ENCODE measurements at regions not wholly inside any gene's neighbourhood (a gene's known extent, or its start where the extent isn't known, plus 50 kb on each side); places are given as distances from the start of the nearest gene placed in this dataset.

GRCh38 chr2:41965173-41965908, 82.5 kb upstream of the PKDCC start:
- peaks cover 6% of the 10 kb centered on the region for H3K27me3 Mint-ChIP-seq (ENCODE audit: insufficient read depth)
- H3K4me3 Mint-ChIP-seq, result no peak overlapping the region
- intact Hi-C loops (cut with micrococcal nuclease), result no loop called here
- H3K4me1 Mint-ChIP-seq (ENCODE audit: low read depth), result no peaks in the 10 kb centered on the region
- no peaks in the 10 kb centered on the region for H3K36me3 Mint-ChIP-seq (ENCODE audit: low read depth)
- no peak overlapping the region for H3K27ac Mint-ChIP-seq
- no peaks in the 10 kb centered on the region for H3K9me3 Mint-ChIP-seq
- DNase-seq (ENCODE audit: low spot score), result no peak

- no peak for DNase-seq (ENCODE audit: low spot score)
- no peaks in the 10 kb centered on the region for H3K9me3 Mint-ChIP-seq
- H3K27me3 Mint-ChIP-seq (ENCODE audit: insufficient read depth), result peaks cover 6% of the 10 kb centered on the region
- H3K36me3 Mint-ChIP-seq (ENCODE audit: low read depth), result no peaks in the 10 kb centered on the region
- intact Hi-C loops (cut with micrococcal nuclease), result no loop called here
- H3K4me1 Mint-ChIP-seq (ENCODE audit: low read depth), result no peaks in the 10 kb centered on the region
- H3K27ac Mint-ChIP-seq, result no peak overlapping the region
- H3K4me3 Mint-ChIP-seq, result no peak overlapping the region
These were observed 81.9 kb upstream of the PKDCC start for GRCh38 chr2:41965909-41966295.

- Mint-ChIP-seq H3K4me1 (ENCODE audit: low read depth) (no peaks in the 10 kb centered on the region), H3K27me3 (ENCODE audit: insufficient read depth) (peaks cover 6% of the 10 kb centered on the region), H3K36me3 (ENCODE audit: low read depth) (no peaks in the 10 kb centered on the region), H3K27ac (no peak overlapping the region), H3K9me3 (no peaks in the 10 kb centered on the region), H3K4me3 (no peak overlapping the region)
- intact Hi-C loops (cut with micrococcal nuclease), result no loop called here
- DNase-seq (ENCODE audit: low spot score), result no peak
These were observed 81.4 kb upstream of the PKDCC start for GRCh38 chr2:41966431-41966893.

- Mint-ChIP-seq H3K27me3 (ENCODE audit: insufficient read depth) (peaks cover 6% of the 10 kb centered on the region), H3K27ac (no peak overlapping the region), H3K36me3 (ENCODE audit: low read depth) (no peaks in the 10 kb centered on the region), H3K9me3 (no peaks in the 10 kb centered on the region), H3K4me1 (ENCODE audit: low read depth) (no peaks in the 10 kb centered on the region), H3K4me3 (no peak overlapping the region)
- no peak for DNase-seq (ENCODE audit: low spot score)
- intact Hi-C loops (cut with micrococcal nuclease), result no loop called here
These were observed 80.9 kb upstream of the PKDCC start for GRCh38 chr2:41966920-41967319.

GRCh38 chr2:41967476-41968181, 80.2 kb upstream of the PKDCC start:
- intact Hi-C loops (cut with micrococcal nuclease), result no loop called here
- no peaks in the 10 kb centered on the region for H3K36me3 Mint-ChIP-seq (ENCODE audit: low read depth)
- no peak overlapping the region for H3K27ac Mint-ChIP-seq
- no peaks in the 10 kb centered on the region for H3K9me3 Mint-ChIP-seq
- DNase-seq (ENCODE audit: low spot score), result no peak
- H3K4me1 Mint-ChIP-seq (ENCODE audit: low read depth), result no peaks in the 10 kb centered on the region
- no peak overlapping the region for H3K4me3 Mint-ChIP-seq
- H3K27me3 Mint-ChIP-seq (ENCODE audit: insufficient read depth), result peaks cover 5% of the 10 kb centered on the region

GRCh38 chr2:41968182-41968578, 79.6 kb upstream of the PKDCC start:
- DNase-seq (ENCODE audit: low spot score), result no peak
- Mint-ChIP-seq H3K4me1 (ENCODE audit: low read depth) (no peaks in the 10 kb centered on the region), H3K27me3 (ENCODE audit: insufficient read depth) (peaks cover 3% of the 10 kb centered on the region), H3K27ac (no peak overlapping the region), H3K4me3 (no peak overlapping the region), H3K36me3 (ENCODE audit: low read depth) (no peaks in the 10 kb centered on the region), H3K9me3 (no peaks in the 10 kb centered on the region)
- intact Hi-C loops (cut with micrococcal nuclease), result no loop called here

- Mint-ChIP-seq H3K27me3 (ENCODE audit: insufficient read depth) (peaks cover 3% of the 10 kb centered on the region), H3K36me3 (ENCODE audit: low read depth) (no peaks in the 10 kb centered on the region), H3K4me1 (ENCODE audit: low read depth) (no peaks in the 10 kb centered on the region), H3K9me3 (no peaks in the 10 kb centered on the region), H3K4me3 (no peak overlapping the region), H3K27ac (no peak overlapping the region)
- intact Hi-C loops (cut with micrococcal nuclease), result no loop called here
- no peak for DNase-seq (ENCODE audit: low spot score)
These were observed 76.7 kb upstream of the PKDCC start for GRCh38 chr2:41970988-41971660.

GRCh38 chr2:41972179-41972578, 75.6 kb upstream of the PKDCC start:
- H3K27ac Mint-ChIP-seq, result no peak overlapping the region
- H3K4me1 Mint-ChIP-seq (ENCODE audit: low read depth), result no peaks in the 10 kb centered on the region
- peaks cover 3% of the 10 kb centered on the region for H3K27me3 Mint-ChIP-seq (ENCODE audit: insufficient read depth)
- no peak overlapping the region for H3K4me3 Mint-ChIP-seq
- H3K9me3 Mint-ChIP-seq, result no peaks in the 10 kb centered on the region
- intact Hi-C loops (cut with micrococcal nuclease), result no loop called here
- no peak for DNase-seq (ENCODE audit: low spot score)
- H3K36me3 Mint-ChIP-seq (ENCODE audit: low read depth), result no peaks in the 10 kb centered on the region

GRCh38 chr2:41972819-41973218, 75.0 kb upstream of the PKDCC start:
- DNase-seq (ENCODE audit: low spot score), result no peak
- intact Hi-C loops (cut with micrococcal nuclease), result no loop called here
- no peaks in the 10 kb centered on the region for H3K4me1 Mint-ChIP-seq (ENCODE audit: low read depth)
- H3K36me3 Mint-ChIP-seq (ENCODE audit: low read depth), result no peaks in the 10 kb centered on the region
- no peak overlapping the region for H3K27ac Mint-ChIP-seq
- H3K4me3 Mint-ChIP-seq, result no peak overlapping the region
- H3K9me3 Mint-ChIP-seq, result no peaks in the 10 kb centered on the region
- peaks cover 3% of the 10 kb centered on the region for H3K27me3 Mint-ChIP-seq (ENCODE audit: insufficient read depth)

GRCh38 chr2:41973871-41974270, 74.0 kb upstream of the PKDCC start:
- Mint-ChIP-seq H3K27me3 (ENCODE audit: insufficient read depth) (peaks cover 2% of the 10 kb centered on the region), H3K36me3 (ENCODE audit: low read depth) (no peaks in the 10 kb centered on the region), H3K27ac (no peak overlapping the region), H3K4me1 (ENCODE audit: low read depth) (no peaks in the 10 kb centered on the region), H3K9me3 (no peaks in the 10 kb centered on the region), H3K4me3 (no peak overlapping the region)
- intact Hi-C loops (cut with micrococcal nuclease), result no loop called here
- no peak for DNase-seq (ENCODE audit: low spot score)

GRCh38 chr2:41981417-41981816, 66.4 kb upstream of the PKDCC start:
- Mint-ChIP-seq H3K27ac (no peak overlapping the region), H3K36me3 (ENCODE audit: low read depth) (no peaks in the 10 kb centered on the region), H3K4me1 (ENCODE audit: low read depth) (no peaks in the 10 kb centered on the region), H3K27me3 (ENCODE audit: insufficient read depth) (peaks cover 6% of the 10 kb centered on the region), H3K9me3 (no peaks in the 10 kb centered on the region), H3K4me3 (no peak overlapping the region)
- no peak for DNase-seq (ENCODE audit: low spot score)
- intact Hi-C loops (cut with micrococcal nuclease), result no loop called here

GRCh38 chr2:41985573-41986095, 62.2 kb upstream of the PKDCC start:
- no peak overlapping the region for H3K4me3 Mint-ChIP-seq
- peaks cover 14% of the 10 kb centered on the region for H3K27me3 Mint-ChIP-seq (ENCODE audit: insufficient read depth)
- no peak overlapping the region for H3K27ac Mint-ChIP-seq
- intact Hi-C loops (cut with micrococcal nuclease), result no loop called here
- no peaks in the 10 kb centered on the region for H3K4me1 Mint-ChIP-seq (ENCODE audit: low read depth)
- no peaks in the 10 kb centered on the region for H3K36me3 Mint-ChIP-seq (ENCODE audit: low read depth)
- DNase-seq (ENCODE audit: low spot score), result no peak
- H3K9me3 Mint-ChIP-seq, result no peaks in the 10 kb centered on the region

Data from activated T-helper 1 cell treated with anti-CD3 and anti-CD28 coated beads, Interleukin-12 subunit alpha, Interleukin-12 subunit beta, Interleukin-2, Interleukin-4 antibody, amounts not matched to agents 30 ng/mL and 10 ng/mL and 1 ng/mL, durations not matched to agents 14 hours and 24 hours and 36 hours (primary cell).